HG03103 (cell line): ENCODE measurements at regions not wholly inside any gene's neighbourhood (a gene's known extent, or its start where the extent isn't known, plus 50 kb on each side); places are given as distances from the start of the nearest gene placed in this dataset.

Experiments
- ATAC-seq: cut with Tn5 transposase; IDR thresholded peaks from one replicate; pipeline ENCODE4 v1.9.1; 2021; ENCODE audit warnings: low read depth; ENCODE audit not compliant: unreplicated experiment

DNA sequence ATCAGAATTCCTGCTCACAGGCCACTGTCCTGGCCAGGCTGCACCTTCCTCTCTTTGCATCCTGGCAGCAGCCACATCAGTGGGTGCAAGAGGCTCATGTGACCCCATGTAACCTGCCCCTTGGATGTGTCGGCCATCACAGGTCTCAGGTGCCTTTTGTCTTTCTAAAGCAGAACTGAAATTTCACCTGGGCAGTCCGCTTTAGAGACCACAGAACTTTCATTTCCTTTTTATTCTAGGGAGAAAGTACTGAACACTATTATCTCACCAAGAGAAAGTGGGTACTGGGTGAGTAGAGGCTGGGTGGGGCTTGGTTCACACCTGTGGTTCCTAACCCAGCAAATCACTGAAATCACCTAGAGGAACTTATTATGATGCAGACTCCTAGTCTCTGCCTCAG lies 51.7 kb upstream of the NUP160 start:
- peak; percentile 97 for ATAC-seq
